Chondrocyte (in vitro differentiated cells): ENCODE measurements at regions not wholly inside any gene's neighbourhood (a gene's known extent, or its start where the extent isn't known, plus 50 kb on each side); places are given as distances from the start of the nearest gene placed in this dataset.

Source experiments
- DNase-seq: peaks from one replicate; pipeline ENCODE4 v3.0.0; 2021; ENCODE audit warnings: mixed read lengths, low spot score
- H3K27ac Mint-ChIP-seq: one replicate; pipeline ENCODE4 v1.8.0; 2021; ENCODE audit warnings: mild to moderate bottlenecking, moderate library complexity, mixed read lengths; ENCODE audit not compliant: unreplicated experiment
- H3K27me3 Mint-ChIP-seq: 2 replicates; pipeline ENCODE4 v1.8.0; 2021; ENCODE audit warnings: low read depth, mixed read lengths
- H3K36me3 Mint-ChIP-seq: 2 replicates; pipeline ENCODE4 v1.8.0; 2021; ENCODE audit warnings: low read depth, mixed read lengths
- H3K4me1 Mint-ChIP-seq: 2 replicates; pipeline ENCODE4 v1.8.0; 2021; ENCODE audit warnings: low read depth, mild to moderate bottlenecking, mixed read lengths
- H3K4me3 Mint-ChIP-seq: one replicate; pipeline ENCODE4 v1.8.0; 2021; ENCODE audit warnings: mild to moderate bottlenecking, moderate library complexity, mixed read lengths; ENCODE audit not compliant: unreplicated experiment
- H3K9me3 Mint-ChIP-seq: 2 replicates; pipeline ENCODE4 v1.8.0; 2021; ENCODE audit warnings: low read depth, mixed read lengths
- CTCF ChIP-seq: fragments of 200-600 bp; sonication (generic); IDR thresholded peaks from 2 replicates; pipeline ENCODE4 v1.5.0; 2021; ENCODE audit warnings: antibody characterized with exemption, mild to moderate bottlenecking, moderate library complexity

DNA sequence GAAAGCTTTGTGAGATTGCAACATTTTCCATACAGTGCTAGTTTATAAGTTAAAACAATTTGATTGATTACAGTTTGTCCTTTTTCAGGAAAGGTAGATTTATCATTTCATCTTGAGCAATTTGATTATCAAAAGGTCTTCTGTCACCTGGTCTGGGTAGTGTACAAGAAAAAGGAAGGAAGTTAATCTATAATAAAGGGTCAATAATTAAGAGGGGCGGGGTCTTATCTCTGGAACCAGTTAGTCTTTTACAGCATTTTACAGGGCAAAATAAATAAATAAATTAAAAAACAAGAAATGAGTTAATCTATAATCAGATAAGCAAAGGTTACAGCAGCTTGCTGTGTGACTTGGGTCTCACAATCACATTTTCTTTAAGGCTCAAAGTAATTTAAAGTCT lies 277.8 kb upstream of the GYPC start:
- H3K9me3 Mint-ChIP-seq, result peaks cover 7% of the 10 kb centered on the region
- peaks cover 20% of the 10 kb centered on the region for H3K27me3 Mint-ChIP-seq
- no peak overlapping the region for H3K4me3 Mint-ChIP-seq
- H3K36me3 Mint-ChIP-seq, result no peaks in the 10 kb centered on the region
- no peak overlapping the region for H3K27ac Mint-ChIP-seq
- TF ChIP-seq CTCF, result no peak
- H3K4me1 Mint-ChIP-seq, result peaks cover 4% of the 10 kb centered on the region
- DNase-seq, result no peak

- peaks cover 20% of the 10 kb centered on the region for H3K27me3 Mint-ChIP-seq
- no peak for TF ChIP-seq CTCF
- no peak overlapping the region for H3K27ac Mint-ChIP-seq
- DNase-seq, result no peak
- peaks cover 1% of the 10 kb centered on the region for H3K36me3 Mint-ChIP-seq
- no peak overlapping the region for H3K4me3 Mint-ChIP-seq
- H3K9me3 Mint-ChIP-seq, result peaks cover 8% of the 10 kb centered on the region
- peaks cover 8% of the 10 kb centered on the region for H3K4me1 Mint-ChIP-seq
These were observed 274.9 kb upstream of the GYPC start for GRCh38 chr2:126381091-126381490.

DNA sequence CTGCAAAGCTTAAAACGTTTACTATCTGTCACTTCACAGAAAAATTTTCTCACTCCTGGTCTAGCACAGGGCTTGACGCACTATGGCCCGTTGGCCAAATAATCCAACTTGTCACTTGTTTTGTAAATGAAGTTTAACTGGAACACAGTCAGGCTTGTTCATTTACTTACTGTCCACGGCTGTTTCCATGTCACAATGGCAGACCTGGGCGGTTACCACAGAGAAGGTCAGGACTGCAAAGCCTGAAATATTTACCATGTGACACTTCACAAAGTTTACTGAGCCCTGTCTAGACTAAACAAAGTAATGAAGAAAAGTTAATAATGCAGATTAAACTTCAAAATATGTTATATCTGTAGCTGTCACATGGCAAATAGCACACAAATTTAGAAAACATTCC lies 273.0 kb upstream of the GYPC start:
- Mint-ChIP-seq H3K4me3 (no peak overlapping the region), H3K9me3 (peaks cover 18% of the 10 kb centered on the region), H3K27me3 (peaks cover 17% of the 10 kb centered on the region), H3K27ac (no peak overlapping the region), H3K4me1 (peaks cover 8% of the 10 kb centered on the region), H3K36me3 (peaks cover 5% of the 10 kb centered on the region)
- no peak for TF ChIP-seq CTCF
- no peak for DNase-seq

GRCh38 chr2:126383800-126384199 lies 272.2 kb upstream of the GYPC start:
- no peak overlapping the region for H3K27ac Mint-ChIP-seq
- H3K27me3 Mint-ChIP-seq, result peaks cover 15% of the 10 kb centered on the region
- peaks cover 18% of the 10 kb centered on the region for H3K9me3 Mint-ChIP-seq
- no peak overlapping the region for H3K4me3 Mint-ChIP-seq
- no peak for TF ChIP-seq CTCF
- H3K36me3 Mint-ChIP-seq, result peaks cover 5% of the 10 kb centered on the region
- DNase-seq, result no peak
- peaks cover 8% of the 10 kb centered on the region for H3K4me1 Mint-ChIP-seq

DNA sequence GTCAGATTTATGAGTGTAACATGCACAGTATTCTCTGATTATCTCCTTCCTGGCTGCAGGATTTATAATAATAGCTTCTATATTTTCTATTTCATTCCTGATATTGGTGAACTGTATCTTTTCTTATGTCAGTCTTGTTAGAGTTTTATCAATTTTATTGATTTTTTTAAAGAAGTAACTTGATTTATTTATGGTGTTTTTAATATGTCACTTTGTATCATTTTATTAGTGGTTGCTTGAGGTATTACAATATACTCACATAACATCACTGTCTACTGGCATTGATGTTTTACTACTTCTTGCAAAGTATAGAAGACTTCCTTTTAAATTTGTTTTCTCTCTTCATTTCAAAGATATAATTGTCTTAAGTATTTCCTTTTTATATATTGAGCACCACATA lies 270.5 kb upstream of the GYPC start:
- Mint-ChIP-seq H3K4me1 (peaks cover 3% of the 10 kb centered on the region), H3K36me3 (peaks cover 5% of the 10 kb centered on the region), H3K9me3 (peaks cover 18% of the 10 kb centered on the region), H3K27ac (no peak overlapping the region), H3K4me3 (no peak overlapping the region), H3K27me3 (peaks cover 7% of the 10 kb centered on the region)
- no peak for DNase-seq
- peak; percentile 15 for TF ChIP-seq CTCF
